AG10803 (cell line): ENCODE measurements at regions not wholly inside any gene's neighbourhood (a gene's known extent, or its start where the extent isn't known, plus 50 kb on each side); places are given as distances from the start of the nearest gene placed in this dataset.

Source experiments
- DNase-seq: peaks from one replicate; pipeline ENCODE4 v3.0.0; 2010; ENCODE audit warnings: low read depth
- H3K4me3 ChIP-seq: 2 replicates; pipeline ENCODE4 v1.5.1; 2011; ENCODE audit warnings: mild to moderate bottlenecking, low read length, control low read depth
- TF ChIP-seq, protein P1 (sequence below): conservative IDR thresholded peaks from 2 replicates; pipeline ENCODE4 v1.5.1; 2011; ENCODE audit warnings: mild to moderate bottlenecking, low read length, control low read depth, inconsistent platforms

DNA sequence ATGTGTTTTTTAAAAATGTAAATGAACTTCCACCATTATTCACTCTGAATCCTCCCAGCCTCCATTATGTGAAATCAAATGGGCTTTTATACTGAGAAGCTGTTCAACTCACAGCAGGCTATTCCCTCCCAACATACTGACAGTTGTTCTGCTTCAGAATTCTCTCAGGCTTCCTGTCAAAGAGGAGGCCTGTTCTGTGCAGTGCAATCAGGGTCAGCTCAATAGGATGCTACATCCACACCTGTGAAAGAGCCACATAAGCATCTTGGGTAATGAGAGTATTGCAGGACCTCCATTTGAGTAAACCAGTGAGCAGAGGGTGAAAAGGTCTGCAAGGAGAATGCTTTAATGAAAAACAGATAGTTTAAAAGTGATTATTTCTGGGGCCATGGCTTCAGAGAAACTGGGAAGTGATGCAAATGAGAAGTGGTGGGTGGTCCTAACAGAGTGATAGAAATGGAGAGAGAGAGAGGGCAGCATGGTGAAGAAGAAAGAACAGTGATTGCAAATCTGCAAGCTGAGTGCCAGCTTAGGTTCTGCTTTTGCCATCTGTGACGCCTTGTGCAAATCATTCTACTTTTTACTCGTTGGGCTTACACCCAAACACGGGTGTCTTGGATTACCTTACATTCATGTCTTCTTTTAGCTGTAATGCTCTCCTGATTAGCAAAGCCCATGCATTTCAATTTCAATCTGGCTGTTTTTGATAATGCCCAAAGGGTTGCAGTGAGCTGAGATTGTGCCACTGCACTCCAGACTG, 202.5 kb upstream of the NMUR2 start:
- TF ChIP-seq, protein P1, sequence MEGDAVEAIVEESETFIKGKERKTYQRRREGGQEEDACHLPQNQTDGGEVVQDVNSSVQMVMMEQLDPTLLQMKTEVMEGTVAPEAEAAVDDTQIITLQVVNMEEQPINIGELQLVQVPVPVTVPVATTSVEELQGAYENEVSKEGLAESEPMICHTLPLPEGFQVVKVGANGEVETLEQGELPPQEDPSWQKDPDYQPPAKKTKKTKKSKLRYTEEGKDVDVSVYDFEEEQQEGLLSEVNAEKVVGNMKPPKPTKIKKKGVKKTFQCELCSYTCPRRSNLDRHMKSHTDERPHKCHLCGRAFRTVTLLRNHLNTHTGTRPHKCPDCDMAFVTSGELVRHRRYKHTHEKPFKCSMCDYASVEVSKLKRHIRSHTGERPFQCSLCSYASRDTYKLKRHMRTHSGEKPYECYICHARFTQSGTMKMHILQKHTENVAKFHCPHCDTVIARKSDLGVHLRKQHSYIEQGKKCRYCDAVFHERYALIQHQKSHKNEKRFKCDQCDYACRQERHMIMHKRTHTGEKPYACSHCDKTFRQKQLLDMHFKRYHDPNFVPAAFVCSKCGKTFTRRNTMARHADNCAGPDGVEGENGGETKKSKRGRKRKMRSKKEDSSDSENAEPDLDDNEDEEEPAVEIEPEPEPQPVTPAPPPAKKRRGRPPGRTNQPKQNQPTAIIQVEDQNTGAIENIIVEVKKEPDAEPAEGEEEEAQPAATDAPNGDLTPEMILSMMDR = no peak
- no peak overlapping the region for H3K4me3 ChIP-seq

DNA sequence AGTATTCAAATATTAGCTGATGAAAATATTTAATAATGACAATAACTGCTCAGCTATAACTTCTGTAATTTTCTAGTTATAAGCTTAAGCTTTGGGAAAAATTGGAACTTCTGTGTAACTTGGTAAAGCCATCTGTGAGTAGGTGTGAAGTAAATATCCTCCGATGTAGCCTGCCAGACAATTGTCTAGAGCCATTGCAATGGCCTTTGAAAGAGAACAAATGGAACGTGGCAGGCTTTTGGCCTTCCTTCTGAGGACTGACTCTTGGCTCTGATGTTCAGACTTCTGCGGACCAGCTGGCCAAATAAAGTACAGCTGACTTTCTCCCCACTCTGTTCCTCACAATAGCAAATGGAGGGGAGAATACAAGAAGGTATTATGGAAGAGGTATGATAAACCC, 203.4 kb upstream of the NMUR2 start:
- TF ChIP-seq, protein P1 = no peak
- H3K4me3 ChIP-seq = no peak overlapping the region
- DNase-seq = no peak

More for the DNA sequence above, 202.5 kb upstream of the NMUR2 start:
- DNase-seq = no peak

DNA sequence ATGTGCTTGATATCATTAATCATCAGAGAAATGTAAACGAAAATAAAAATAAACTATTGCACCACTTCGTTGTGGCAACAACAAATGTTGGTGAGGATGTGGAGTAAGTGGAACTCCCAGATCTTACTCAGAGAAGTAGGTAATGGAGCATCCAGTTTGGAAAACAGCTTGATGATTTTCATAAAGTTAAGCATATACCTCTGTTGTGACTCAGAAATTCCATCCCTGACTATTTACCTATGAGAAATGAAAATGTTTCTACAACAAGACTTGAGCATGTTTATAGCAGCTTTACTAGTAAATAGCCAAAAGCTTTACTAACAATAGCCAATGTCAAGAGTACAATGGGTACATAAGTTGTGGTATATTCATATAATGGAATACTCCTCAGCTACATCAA, 214.7 kb upstream of the NMUR2 start:
- DNase-seq = no peak
- TF ChIP-seq, protein P1 = no peak
- no peak overlapping the region for H3K4me3 ChIP-seq

DNA sequence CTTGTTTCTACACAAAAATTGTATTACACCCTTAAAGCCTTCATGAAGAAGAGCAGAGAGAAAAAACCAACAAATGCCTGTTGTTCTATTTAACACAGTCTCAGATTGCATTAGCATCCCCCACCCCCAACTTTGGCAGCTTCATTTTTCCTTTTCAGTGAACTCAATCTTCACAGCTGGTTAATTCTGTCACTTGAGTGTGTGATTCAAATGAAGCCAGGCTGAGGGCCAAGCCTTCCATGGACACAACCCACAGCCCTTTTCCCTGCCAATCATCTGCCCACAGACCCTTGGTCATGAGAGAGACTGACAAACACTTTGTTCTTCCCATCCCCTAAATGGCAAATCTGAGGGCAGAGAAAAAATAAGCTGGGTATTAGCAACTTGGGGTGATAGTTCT, 217.5 kb upstream of the NMUR2 start:
- TF ChIP-seq, protein P1 = no peak
- DNase-seq = no peak
- H3K4me3 ChIP-seq = no peak overlapping the region

DNA sequence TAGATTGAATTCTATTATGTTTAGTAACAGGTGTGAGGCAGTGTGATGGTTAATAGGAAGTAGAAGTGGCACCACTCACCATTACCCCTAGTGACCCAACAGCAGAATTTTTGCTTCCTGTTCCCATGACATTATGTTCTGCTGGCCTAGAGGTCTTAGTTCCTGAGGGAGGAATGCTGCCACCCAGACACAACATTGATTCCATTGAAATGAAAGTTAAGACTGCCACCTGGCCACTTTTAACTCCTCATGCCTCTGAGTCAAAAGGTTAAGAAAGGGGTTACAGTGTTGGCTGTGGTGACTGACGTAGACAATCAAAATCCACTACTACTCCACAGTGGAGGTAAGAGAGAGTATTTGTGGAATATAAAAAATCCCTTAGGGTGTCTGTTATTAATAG, 218.9 kb upstream of the NMUR2 start:
- DNase-seq = no peak
- H3K4me3 ChIP-seq = no peak overlapping the region
- TF ChIP-seq, protein P1 = no peak

DNA sequence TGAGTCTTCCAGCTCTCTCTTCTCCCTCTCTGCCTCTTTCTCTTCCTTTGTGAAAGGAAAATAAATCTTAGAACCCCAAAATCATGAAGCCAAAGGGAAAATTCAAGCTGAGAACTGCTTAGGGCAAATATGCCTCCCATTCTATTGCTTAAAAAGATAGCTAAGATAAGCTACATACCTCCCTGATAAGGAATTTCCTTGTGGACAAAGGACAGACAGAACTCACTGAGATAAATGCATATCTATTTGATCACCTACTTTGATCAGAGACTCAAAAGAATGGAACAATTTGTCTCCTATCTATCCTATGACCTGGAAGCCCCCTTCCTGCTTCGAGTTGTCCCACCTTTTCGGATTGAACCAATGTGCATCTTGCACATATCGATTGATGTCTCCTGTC, 220.6 kb upstream of the NMUR2 start:
- TF ChIP-seq, protein P1 = no peak
- H3K4me3 ChIP-seq = no peak overlapping the region
- DNase-seq = no peak

DNA sequence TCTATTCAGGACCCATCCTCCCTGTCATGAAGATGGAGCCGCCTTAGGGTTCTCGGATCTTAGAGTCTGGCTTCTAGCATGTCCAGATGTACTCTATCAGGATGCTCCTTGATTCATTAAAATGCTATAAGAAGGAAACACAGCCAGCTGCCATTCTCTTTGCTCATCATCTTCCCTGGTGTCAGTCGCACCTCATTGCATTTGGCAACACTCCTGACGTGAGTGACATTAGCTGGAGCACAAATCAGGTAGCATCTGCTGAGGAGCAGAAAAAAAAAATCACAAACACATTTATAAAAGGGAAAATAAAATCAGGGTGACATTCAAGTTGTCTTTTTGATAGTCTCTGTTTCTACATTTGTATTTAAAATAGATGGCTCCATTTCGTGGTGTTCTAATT, 226.1 kb upstream of the NMUR2 start:
- TF ChIP-seq, protein P1 = no peak
- no peak overlapping the region for H3K4me3 ChIP-seq
- DNase-seq = no peak
